Common myeloid progenitor, CD34-positive (primary cell): ENCODE measurements at regions not wholly inside any gene's neighbourhood (a gene's known extent, or its start where the extent isn't known, plus 50 kb on each side); places are given as distances from the start of the nearest gene placed in this dataset.

Experiments
- CTCF ChIA-PET: fragments of 350-600 bp; sonication (Branson Sonifier 250); formaldehyde crosslinking; loops from one replicate; lab custom pipeline; 2021; ENCODE audit warnings: antibody characterized with exemption; lab: Charles Lee
- POLR2A ChIA-PET: fragments of 350-600 bp; sonication (Branson Sonifier 250); formaldehyde crosslinking; loops from one replicate; lab custom pipeline; 2021; ENCODE audit warnings: antibody characterized with exemption; lab: Charles Lee
- DNase-seq, 3 donors: peaks; one replicate each; pipeline versions ENCODE4 v3.0.0 to v3.0.0-alpha.2; 2013
- H3K27ac ChIP-seq, 2 experiments: 1 replicate in 1 of 2; 2 replicates in 1 of 2; pipeline ENCODE4 v1.7.0; 2013; ENCODE audit warnings: inconsistent platforms in 2 of 2, low read length in 2 of 2, mild to moderate bottlenecking in 2 of 2, low read depth in 1 of 2, moderate library complexity in 1 of 2; ENCODE audit not compliant: severe bottlenecking in 2 of 2, insufficient read depth in 1 of 2, poor library complexity in 1 of 2
- H3K27me3 ChIP-seq, 5 experiments: replicated peaks in 2 of 5; 1 replicate in 3 of 5; 2 replicates in 2 of 5; pipeline versions ENCODE4 v1.6.1 to v1.7.0; 2013; ENCODE audit warnings: low read length in 4 of 5, mild to moderate bottlenecking in 2 of 5, moderate library complexity in 2 of 5, inconsistent platforms in 1 of 5; ENCODE audit not compliant: insufficient read depth in 5 of 5, control insufficient read depth in 4 of 5
- H3K36me3 ChIP-seq, 4 experiments: 1 replicate in 2 of 4; 2 replicates in 2 of 4; pipeline versions ENCODE4 v1.6.1 to v1.7.0; 2013; ENCODE audit warnings: low read length in 3 of 4, control low read depth in 1 of 4, mild to moderate bottlenecking in 1 of 4; ENCODE audit not compliant: control insufficient read depth in 4 of 4, insufficient read depth in 4 of 4
- H3K4me1 ChIP-seq, 4 experiments: 1 replicate in 3 of 4; 2 replicates in 1 of 4; pipeline versions ENCODE4 v1.6.1 to v1.7.1; 2013; ENCODE audit warnings: low read length in 3 of 4, mild to moderate bottlenecking in 3 of 4, control low read depth in 1 of 4, inconsistent platforms in 1 of 4, moderate library complexity in 1 of 4; ENCODE audit not compliant: control insufficient read depth in 4 of 4, insufficient read depth in 4 of 4; ENCODE audit errors: control extremely low read depth in 1 of 4
- H3K4me3 ChIP-seq, 7 experiments: 1 replicate in 4 of 7; 2 replicates in 3 of 7; pipeline versions ENCODE4 v1.5.1 to v1.7.0; 2013; ENCODE audit warnings: mild to moderate bottlenecking in 7 of 7, low read length in 6 of 7, moderate library complexity in 6 of 7, inconsistent platforms in 2 of 7, low read depth in 2 of 7, control low read depth in 1 of 7; ENCODE audit not compliant: insufficient read depth in 4 of 7, control insufficient read depth in 1 of 7; ENCODE audit errors: extremely low read depth in 1 of 7
- H3K9me3 ChIP-seq, 5 experiments: 1 replicate in 4 of 5; 2 replicates in 1 of 5; pipeline versions ENCODE4 v1.6.1 to v1.7.1; 2013; ENCODE audit warnings: low read length in 4 of 5, mild to moderate bottlenecking in 2 of 5, inconsistent platforms in 1 of 5, low read depth in 1 of 5, moderate library complexity in 1 of 5; ENCODE audit not compliant: control insufficient read depth in 4 of 5, insufficient read depth in 2 of 5; ENCODE audit errors: control extremely low read depth in 1 of 5
- WGBS: methylation state at CpG from one replicate; pipeline ENCODE4 v1.1.5; 2013; ENCODE audit not compliant: insufficient coverage; 5-methylcytosine and 5-hydroxymethylcytosine counted together

- Histone ChIP-seq H3K9me3 (no peaks in the 10 kb centered on the region), H3K4me3 (no peak overlapping the region), H3K36me3 (no peaks in the 10 kb centered on the region), H3K27ac (no peak overlapping the region), H3K4me1 (no peaks in the 10 kb centered on the region), H3K27me3 (no peaks in the 10 kb centered on the region)
- ChIA-PET POLR2A (no interaction called here), CTCF (no interaction called here)
- DNase-seq: no peak
- WGBS: no CpG with 5 or more reads among the region's 3 CpGs
Measured at GRCh38 chr17:71762526-71762925, 358.3 kb upstream of the SOX9 start.

GRCh38 chr17:71764505-71764904 lies 356.3 kb upstream of the SOX9 start:
- no peak overlapping the region for H3K27ac ChIP-seq
- POLR2A ChIA-PET: no interaction called here
- DNase-seq: no peak
- H3K9me3 ChIP-seq: no peaks in the 10 kb centered on the region
- H3K4me1 ChIP-seq: no peaks in the 10 kb centered on the region
- CTCF ChIA-PET: no interaction called here
- no peaks in the 10 kb centered on the region for H3K36me3 ChIP-seq
- no peak overlapping the region for H3K4me3 ChIP-seq
- H3K27me3 ChIP-seq: no peaks in the 10 kb centered on the region
- 45% methylated on average over 2 of the region's 3 CpGs for WGBS

GRCh38 chr17:71765437-71765836 lies 355.4 kb upstream of the SOX9 start:
- no peaks in the 10 kb centered on the region for H3K9me3 ChIP-seq
- no peaks in the 10 kb centered on the region for H3K36me3 ChIP-seq
- H3K4me1 ChIP-seq: no peaks in the 10 kb centered on the region
- ChIA-PET POLR2A (no interaction called here), CTCF (no interaction called here)
- no peaks in the 10 kb centered on the region for H3K27me3 ChIP-seq
- H3K4me3 ChIP-seq: no peak overlapping the region
- WGBS: 75% methylated on average over 2 of the region's 2 CpGs
- no peak overlapping the region for H3K27ac ChIP-seq
- no peak for DNase-seq

GRCh38 chr17:71769850-71770249 lies 351.0 kb upstream of the SOX9 start:
- Histone ChIP-seq H3K36me3 (no peaks in the 10 kb centered on the region), H3K27me3 (no peaks in the 10 kb centered on the region), H3K4me1 (no peaks in the 10 kb centered on the region), H3K27ac (no peak overlapping the region), H3K9me3 (peaks cover 0 to 2% (median 0%) of the 10 kb centered on the region in 5 experiments), H3K4me3 (no peak overlapping the region)
- WGBS: 100% methylated on average over 1 of the region's 2 CpGs
- CTCF ChIA-PET: no interaction called here
- POLR2A ChIA-PET: no interaction called here
- no peak for DNase-seq

GRCh38 chr17:71777048-71777640 lies 343.7 kb upstream of the SOX9 start:
- no peaks in the 10 kb centered on the region for H3K27me3 ChIP-seq
- H3K4me1 ChIP-seq: no peaks in the 10 kb centered on the region
- peaks cover 0 to 2% (median 0%) of the 10 kb centered on the region in 5 experiments for H3K9me3 ChIP-seq
- POLR2A ChIA-PET: no interaction called here
- WGBS: 94% methylated on average over 5 of the region's 6 CpGs
- no peak overlapping the region for H3K27ac ChIP-seq
- H3K4me3 ChIP-seq: no peak overlapping the region
- DNase-seq: no peak
- no peaks in the 10 kb centered on the region for H3K36me3 ChIP-seq
- CTCF ChIA-PET: no interaction called here

GRCh38 chr17:71779482-71779881 lies 341.3 kb upstream of the SOX9 start:
- 90% methylated on average over 2 of the region's 3 CpGs for WGBS
- DNase-seq: no peak
- no peak overlapping the region for H3K4me3 ChIP-seq
- H3K27me3 ChIP-seq: no peaks in the 10 kb centered on the region
- H3K4me1 ChIP-seq: no peaks in the 10 kb centered on the region
- peaks cover 0 to 2% (median 0%) of the 10 kb centered on the region in 5 experiments for H3K9me3 ChIP-seq
- H3K27ac ChIP-seq: no peak overlapping the region
- ChIA-PET CTCF (interaction anchor here (1.3 kb wide), 1 partner anchor 42 kb away, joined by 4 read pairs; no protein-coding TSS in a partner anchor), POLR2A (no interaction called here)
- no peaks in the 10 kb centered on the region for H3K36me3 ChIP-seq

- peaks cover 0 to 2% (median 0%) of the 10 kb centered on the region in 5 experiments for H3K9me3 ChIP-seq
- ChIA-PET POLR2A (no interaction called here), CTCF (interaction anchor here (1.3 kb wide), 1 partner anchor 43 kb away, joined by 4 read pairs; no protein-coding TSS in a partner anchor)
- DNase-seq: no peak
- no peaks in the 10 kb centered on the region for H3K27me3 ChIP-seq
- H3K36me3 ChIP-seq: no peaks in the 10 kb centered on the region
- H3K4me1 ChIP-seq: no peaks in the 10 kb centered on the region
- H3K27ac ChIP-seq: no peak overlapping the region
- no peak overlapping the region for H3K4me3 ChIP-seq
Measured at GRCh38 chr17:71780596-71780995, 340.2 kb upstream of the SOX9 start.
